GM12892 (cell line): ENCODE measurements at regions not wholly inside any gene's neighbourhood (a gene's known extent, or its start where the extent isn't known, plus 50 kb on each side); places are given as distances from the start of the nearest gene placed in this dataset.

Experiments used
- POLR2A ChIP-seq: IDR thresholded peaks from 2 replicates; pipeline ENCODE4 v1.6.1; 2011; ENCODE audit warnings: low read depth, low read length, control low read depth
- POLR2AphosphoS5 ChIP-seq: IDR thresholded peaks from 2 replicates; pipeline ENCODE4 v1.6.1; 2011; ENCODE audit warnings: low read depth, low read length, control low read depth
- TAF1 ChIP-seq: IDR thresholded peaks from 2 replicates; pipeline ENCODE4 v1.6.1; 2011; ENCODE audit warnings: low read depth, mild to moderate bottlenecking, control low read depth, low read length, borderline replicate concordance

DNA sequence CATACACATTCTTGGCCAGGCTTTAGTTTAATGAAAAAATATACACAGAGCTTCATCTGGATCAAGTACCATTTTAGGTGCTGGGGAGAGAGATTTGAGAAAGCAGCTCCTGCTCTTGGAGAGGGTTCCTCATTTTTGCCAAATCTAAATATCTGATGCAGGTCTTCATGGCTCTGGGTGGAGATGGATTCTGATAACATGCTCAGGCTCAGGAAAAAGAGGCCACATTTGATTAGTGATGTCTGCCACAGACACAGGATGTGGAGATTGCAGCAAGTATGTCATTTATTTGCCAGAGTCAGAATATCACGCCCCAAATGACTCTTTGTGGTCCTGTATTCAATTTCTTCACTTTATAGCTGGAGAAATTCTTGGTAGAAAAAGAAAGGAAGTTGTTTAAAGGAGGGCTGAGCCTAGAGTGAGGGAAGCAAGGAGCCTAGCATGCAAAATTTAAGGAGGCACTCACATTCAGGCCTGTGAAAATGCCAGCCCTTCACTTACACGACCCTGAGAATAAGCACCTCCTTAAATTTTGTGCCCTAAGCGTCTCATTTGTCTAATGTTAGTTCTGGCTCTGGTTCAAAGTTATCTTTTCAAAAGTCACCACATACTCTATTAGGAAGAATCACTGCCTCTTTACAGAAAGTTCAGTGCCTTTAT is 492.9 kb upstream of the TBX3 start:
- TF ChIP-seq TAF1 (no peak), POLR2AphosphoS5 (no peak), POLR2A (no peak)
